ENCODE measurements at regions not wholly inside any gene's neighbourhood (a gene's known extent, or its start where the extent isn't known, plus 50 kb on each side); places are given as distances from the start of the nearest gene placed in this dataset.

DNA sequence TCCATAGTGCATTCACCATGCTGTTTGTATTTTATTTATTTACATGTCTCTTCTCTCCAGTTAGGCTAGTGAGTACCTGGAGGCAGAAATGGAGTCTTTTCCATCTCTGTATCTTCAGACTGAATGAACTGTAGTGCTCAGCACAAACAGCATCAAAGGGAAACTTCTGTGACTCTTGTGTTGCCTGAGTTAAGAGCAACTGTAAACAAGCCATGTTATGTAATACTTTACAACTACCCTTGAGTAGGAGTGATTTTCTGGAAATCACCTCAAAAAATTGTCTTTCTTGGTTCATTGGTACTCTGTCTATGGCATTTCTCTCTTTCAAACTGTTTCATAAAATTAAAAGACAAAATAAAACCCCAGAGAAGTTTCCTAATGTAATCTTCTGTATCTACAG is 258.3 kb downstream of the CGGBP1 start:
- TF ChIP-seq, protein P1, sequence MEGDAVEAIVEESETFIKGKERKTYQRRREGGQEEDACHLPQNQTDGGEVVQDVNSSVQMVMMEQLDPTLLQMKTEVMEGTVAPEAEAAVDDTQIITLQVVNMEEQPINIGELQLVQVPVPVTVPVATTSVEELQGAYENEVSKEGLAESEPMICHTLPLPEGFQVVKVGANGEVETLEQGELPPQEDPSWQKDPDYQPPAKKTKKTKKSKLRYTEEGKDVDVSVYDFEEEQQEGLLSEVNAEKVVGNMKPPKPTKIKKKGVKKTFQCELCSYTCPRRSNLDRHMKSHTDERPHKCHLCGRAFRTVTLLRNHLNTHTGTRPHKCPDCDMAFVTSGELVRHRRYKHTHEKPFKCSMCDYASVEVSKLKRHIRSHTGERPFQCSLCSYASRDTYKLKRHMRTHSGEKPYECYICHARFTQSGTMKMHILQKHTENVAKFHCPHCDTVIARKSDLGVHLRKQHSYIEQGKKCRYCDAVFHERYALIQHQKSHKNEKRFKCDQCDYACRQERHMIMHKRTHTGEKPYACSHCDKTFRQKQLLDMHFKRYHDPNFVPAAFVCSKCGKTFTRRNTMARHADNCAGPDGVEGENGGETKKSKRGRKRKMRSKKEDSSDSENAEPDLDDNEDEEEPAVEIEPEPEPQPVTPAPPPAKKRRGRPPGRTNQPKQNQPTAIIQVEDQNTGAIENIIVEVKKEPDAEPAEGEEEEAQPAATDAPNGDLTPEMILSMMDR (IDR thresholded peaks at IDR 0.05) = no peak
- H3K27ac ChIP-seq = no peak overlapping the region

DNA sequence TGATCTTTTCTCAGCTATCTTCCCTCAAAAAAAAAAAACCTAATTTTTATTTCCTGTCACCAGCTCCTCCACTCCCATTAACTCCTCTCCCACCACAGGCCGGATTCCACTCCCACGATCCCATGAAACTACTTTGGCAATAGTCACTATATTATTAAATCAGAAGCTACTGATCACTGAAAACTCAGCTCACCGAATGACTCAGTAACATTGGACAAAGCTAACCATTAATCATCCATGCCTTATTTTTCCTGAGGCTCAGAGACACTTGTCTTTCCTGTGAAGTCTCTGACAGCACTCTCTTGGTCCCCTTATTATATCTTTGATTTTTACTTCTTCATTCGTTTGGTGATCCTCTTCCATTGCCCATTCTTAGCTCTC is 260.2 kb downstream of the CGGBP1 start:
- H3K27ac ChIP-seq = no peak overlapping the region
- TF ChIP-seq, protein P1 (IDR thresholded peaks at IDR 0.05) = no peak
- H3K4me3 ChIP-seq (ENCODE audit: low read depth in 1 of 2, low read length in 1 of 2) = no peak overlapping the region
- H3K36me3 ChIP-seq = no peaks in the 10 kb centered on the region
- H3K4me1 ChIP-seq (ENCODE audit: control insufficient read depth in 1 of 2, insufficient read depth in 1 of 2, low read depth in 1 of 2, low read length in 1 of 2) = peaks cover 1 to 19% of the 10 kb centered on the region in 2 experiments
- H3K27me3 ChIP-seq = peaks cover 20% of the 10 kb centered on the region
- no peaks in the 10 kb centered on the region for H3K9me3 ChIP-seq

More for the DNA sequence above, 258.3 kb downstream of the CGGBP1 start:
- Histone ChIP-seq H3K27me3 (peaks cover under 1% of the 10 kb centered on the region), H3K4me3 (ENCODE audit: low read depth in 1 of 2, low read length in 1 of 2) (no peak overlapping the region), H3K4me1 (ENCODE audit: control insufficient read depth in 1 of 2, insufficient read depth in 1 of 2, low read depth in 1 of 2, low read length in 1 of 2) (peaks cover 0 to 13% of the 10 kb centered on the region in 2 experiments), H3K9me3 (no peaks in the 10 kb centered on the region), H3K36me3 (no peaks in the 10 kb centered on the region)

DNA sequence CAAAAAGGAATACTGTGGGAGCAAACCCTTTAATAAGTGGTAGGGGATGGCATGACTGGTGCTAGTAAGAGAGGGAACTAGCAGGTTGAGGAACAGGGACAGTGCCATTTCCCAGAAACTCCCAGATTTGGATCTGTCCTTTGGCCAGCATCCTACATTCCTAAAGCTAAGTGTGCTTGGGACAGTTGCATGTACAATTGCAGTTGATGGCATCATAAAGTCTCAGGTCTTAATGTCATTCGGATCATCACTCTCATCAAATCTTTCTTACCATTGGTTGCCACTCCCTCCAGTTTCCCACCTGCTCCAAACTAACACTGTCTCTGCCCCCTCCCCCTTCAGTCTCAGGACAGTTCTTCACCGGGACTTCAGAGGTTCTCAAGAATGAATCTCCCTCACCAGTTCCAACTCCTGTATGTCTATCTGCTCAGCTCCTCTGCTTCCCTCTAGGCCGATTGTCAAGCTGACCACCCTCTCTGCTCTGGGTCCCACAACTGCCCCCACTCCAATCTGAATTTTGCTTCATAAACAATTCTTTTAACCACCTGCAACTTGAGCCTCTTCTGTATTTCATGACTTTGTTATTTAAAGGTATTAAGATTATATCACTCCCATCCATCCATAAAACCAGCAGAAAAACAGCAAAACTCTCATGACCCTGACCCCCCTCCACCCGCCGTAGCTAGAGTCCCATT is 260.8 kb downstream of the CGGBP1 start:
- H3K27ac ChIP-seq = no peak overlapping the region
- TF ChIP-seq, protein P1 (IDR thresholded peaks at IDR 0.05) = no peak
- no peak overlapping the region for H3K4me3 ChIP-seq (ENCODE audit: low read depth in 1 of 2, low read length in 1 of 2)
- peaks cover 25% of the 10 kb centered on the region for H3K27me3 ChIP-seq
- no peaks in the 10 kb centered on the region for H3K9me3 ChIP-seq
- H3K4me1 ChIP-seq (ENCODE audit: control insufficient read depth in 1 of 2, insufficient read depth in 1 of 2, low read depth in 1 of 2, low read length in 1 of 2) = peaks cover 7 to 24% of the 10 kb centered on the region in 2 experiments
- H3K36me3 ChIP-seq = no peaks in the 10 kb centered on the region

DNA sequence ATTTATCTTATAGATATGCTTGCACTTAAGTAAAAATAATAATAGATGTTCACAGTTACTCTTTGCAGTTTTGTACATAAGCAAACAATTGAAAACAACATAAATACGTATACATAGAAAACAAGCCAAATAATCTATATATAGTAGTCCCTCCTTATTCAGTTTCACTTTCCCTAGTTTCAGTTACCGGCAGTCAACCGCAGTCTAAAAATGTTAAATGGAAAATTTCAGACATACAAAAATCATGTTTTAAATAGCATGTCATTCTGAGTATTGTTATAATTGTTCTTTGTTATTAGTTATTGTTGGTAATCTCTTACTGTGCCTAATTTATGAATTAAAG is 262.0 kb downstream of the CGGBP1 start:
- H3K27me3 ChIP-seq = peaks cover 37% of the 10 kb centered on the region
- H3K4me1 ChIP-seq (ENCODE audit: control insufficient read depth in 1 of 2, insufficient read depth in 1 of 2, low read depth in 1 of 2, low read length in 1 of 2) = peaks cover 19 to 36% of the 10 kb centered on the region in 2 experiments
- H3K27ac ChIP-seq = no peak overlapping the region
- TF ChIP-seq, protein P1 (IDR thresholded peaks at IDR 0.05) = no peak
- H3K36me3 ChIP-seq = no peaks in the 10 kb centered on the region
- H3K9me3 ChIP-seq = no peaks in the 10 kb centered on the region
- no peak overlapping the region for H3K4me3 ChIP-seq (ENCODE audit: low read depth in 1 of 2, low read length in 1 of 2)

DNA sequence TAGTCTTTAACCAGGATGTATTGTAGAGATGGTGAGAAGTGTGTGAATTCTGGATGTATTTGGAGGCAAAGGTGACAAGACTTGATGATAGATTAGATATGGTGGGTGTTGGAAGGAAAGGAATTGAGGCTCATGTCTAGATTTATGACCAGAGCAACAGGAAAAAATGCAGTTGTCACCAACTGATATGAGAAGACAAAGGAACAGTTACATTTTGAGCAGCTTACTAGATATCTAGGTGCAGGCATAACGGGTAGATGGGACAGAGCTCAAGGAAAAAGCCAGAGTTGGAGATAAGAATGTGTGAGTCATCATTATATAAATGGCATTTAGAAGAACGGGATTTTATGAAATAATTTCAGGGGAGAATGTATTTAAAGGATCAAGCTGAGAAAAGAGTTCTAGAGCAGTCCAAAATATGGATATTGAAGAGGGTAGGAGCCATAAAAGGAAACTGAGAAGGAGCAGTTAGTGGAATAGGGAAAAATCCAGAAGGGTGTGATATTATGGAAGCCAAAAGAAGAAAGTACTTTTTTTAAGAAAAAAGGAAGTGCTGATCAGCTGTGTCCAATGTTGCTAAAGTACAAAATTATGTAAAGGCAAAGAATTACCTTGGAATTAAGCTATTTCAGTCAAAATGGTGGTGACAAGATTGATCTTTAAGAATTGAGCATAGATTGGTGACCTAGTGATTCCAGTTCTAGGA is 262.5 kb downstream of the CGGBP1 start:
- no peaks in the 10 kb centered on the region for H3K36me3 ChIP-seq
- TF ChIP-seq, protein P1 (IDR thresholded peaks at IDR 0.05) = no peak
- no peaks in the 10 kb centered on the region for H3K9me3 ChIP-seq
- peaks cover 19 to 38% of the 10 kb centered on the region in 2 experiments for H3K4me1 ChIP-seq (ENCODE audit: control insufficient read depth in 1 of 2, insufficient read depth in 1 of 2, low read depth in 1 of 2, low read length in 1 of 2)
- no peak overlapping the region for H3K27ac ChIP-seq
- no peak overlapping the region for H3K4me3 ChIP-seq (ENCODE audit: low read depth in 1 of 2, low read length in 1 of 2)
- peaks cover 42% of the 10 kb centered on the region for H3K27me3 ChIP-seq
